IMR-90 (cell line): ENCODE measurements at regions not wholly inside any gene's neighbourhood (a gene's known extent, or its start where the extent isn't known, plus 50 kb on each side); places are given as distances from the start of the nearest gene placed in this dataset.
"Not testable (repeated sequence)": the region's sequence is repeated elsewhere in the genome, so short reads cannot be mapped to it uniquely, and the experiment has no call there.

Experiments used
- ATAC-seq: fragments of 200-7000 bp; cut with Tn5 transposase; 2 replicates; pipeline ENCODE4 v1.9.1; 2020; ENCODE audit warnings: low read depth, mild to moderate bottlenecking, moderate library complexity
- BruUV-seq: library from RNA; stranded (reverse); fragments of 400-500 nt; replicated peaks from 2 replicates; lab custom pipeline; 2021; lab: Mats Ljungman, UMichigan
- CTCF ChIA-PET: fragments of 300-600 bp; formaldehyde crosslinking; extraction: SDS; loops from one replicate; lab custom pipeline; 2021; ENCODE audit warnings: antibody characterized with exemption; lab: Yijun Ruan, JAX
- POLR2A ChIA-PET: fragments of 300-600 bp; sonication (Branson Sonifier 250); formaldehyde crosslinking; loops from one replicate; lab custom pipeline; 2022; ENCODE audit warnings: antibody characterized with exemption; ENCODE audit not compliant: unreplicated experiment; lab: Charles Lee
- DNase-seq: peaks from one replicate; pipeline ENCODE4 v3.0.0; 2013
- H2AFZ ChIP-seq: replicated peaks from 2 replicates; pipeline ENCODE3; 2013; ENCODE audit warnings: low read length, mild to moderate bottlenecking; ENCODE audit not compliant: poor library complexity
- H2AK5ac ChIP-seq: 2 replicates; pipeline ENCODE4 v1.6.1; 2013; ENCODE audit warnings: low read depth, low read length, inconsistent platforms
- H2AK9ac ChIP-seq: replicated peaks from 2 replicates; pipeline ENCODE3; 2013; ENCODE audit warnings: mild to moderate bottlenecking, low read depth, low read length, moderate library complexity; ENCODE audit not compliant: poor library complexity
- H2BK120ac ChIP-seq: 2 replicates; pipeline ENCODE4 v1.6.1; 2013; ENCODE audit warnings: low read depth, low read length, inconsistent platforms
- H2BK15ac ChIP-seq: 3 replicates; pipeline ENCODE4 v1.6.1; 2013; ENCODE audit warnings: low read depth, low read length, inconsistent platforms
- H2BK20ac ChIP-seq: 2 replicates; pipeline ENCODE4 v1.6.1; 2013; ENCODE audit warnings: low read depth, mild to moderate bottlenecking, inconsistent platforms, low read length, moderate library complexity
- H2BK5ac ChIP-seq: 2 replicates; pipeline ENCODE4 v1.6.1; 2013; ENCODE audit warnings: mild to moderate bottlenecking, low read depth, low read length, inconsistent platforms; ENCODE audit not compliant: poor library complexity, severe bottlenecking
- H3K14ac ChIP-seq: replicated peaks from 2 replicates; pipeline ENCODE4 v1.6.1; 2013; ENCODE audit warnings: low read depth, low read length, inconsistent platforms
- H3K18ac ChIP-seq: 2 replicates; pipeline ENCODE4 v1.6.1; 2013; ENCODE audit warnings: low read depth, low read length, control low read depth
- H3K23ac ChIP-seq: 2 replicates; pipeline ENCODE4 v1.6.1; 2013; ENCODE audit warnings: low read depth, low read length, inconsistent platforms
- H3K27ac ChIP-seq: 2 replicates; pipeline ENCODE4 v1.5.1; 2013; ENCODE audit warnings: mild to moderate bottlenecking, control low read depth, low read length; ENCODE audit not compliant: insufficient read depth
- H3K27me3 ChIP-seq: 2 replicates; pipeline ENCODE4 v1.6.1; 2013; ENCODE audit warnings: low read length; ENCODE audit not compliant: control insufficient read depth, insufficient read depth
- H3K36me3 ChIP-seq: 2 replicates; pipeline ENCODE4 v1.6.1; 2013; ENCODE audit warnings: low read length, mixed read lengths; ENCODE audit not compliant: control insufficient read depth, insufficient read depth
- H3K4ac ChIP-seq: 2 replicates; pipeline ENCODE4 v1.6.1; 2013; ENCODE audit warnings: low read depth, low read length, inconsistent platforms
- H3K4me1 ChIP-seq: 2 replicates; pipeline ENCODE4 v1.6.1; 2013; ENCODE audit warnings: low read length, mixed read lengths; ENCODE audit not compliant: control insufficient read depth, insufficient read depth
- H3K4me2 ChIP-seq: 2 replicates; pipeline ENCODE4 v1.6.1; 2013; ENCODE audit warnings: low read depth, mild to moderate bottlenecking, control low read depth, low read length, moderate library complexity
- H3K4me3 ChIP-seq: 2 replicates; pipeline ENCODE4 v1.5.1; 2013; ENCODE audit warnings: low read depth, mild to moderate bottlenecking, control low read depth, low read length, moderate library complexity; ENCODE audit not compliant: insufficient read depth
- H3K56ac ChIP-seq: 2 replicates; pipeline ENCODE4 v1.6.1; 2013; ENCODE audit warnings: low read length, inconsistent platforms; ENCODE audit not compliant: insufficient read depth; ENCODE audit errors: extremely low read depth
- H3K79me1 ChIP-seq, 2 experiments: 2 replicates each; pipeline ENCODE4 v1.6.1; 2013; ENCODE audit warnings: low read length in 2 of 2, inconsistent platforms in 1 of 2, low read depth in 1 of 2
- H3K9ac ChIP-seq: 2 replicates; pipeline ENCODE4 v1.6.1; 2013; ENCODE audit warnings: low read depth, low read length, control low read depth
- H3K9me1 ChIP-seq: 2 replicates; pipeline ENCODE4 v1.6.1; 2013; ENCODE audit warnings: low read length, inconsistent platforms; ENCODE audit not compliant: insufficient read depth
- H3K9me3 ChIP-seq: 2 replicates; pipeline ENCODE4 v1.6.1; 2013; ENCODE audit warnings: low read length; ENCODE audit not compliant: control insufficient read depth, insufficient read depth
- H4K20me1 ChIP-seq: 2 replicates; pipeline ENCODE4 v1.6.1; 2013; ENCODE audit warnings: low read length, inconsistent platforms; ENCODE audit not compliant: insufficient read depth
- H4K5ac ChIP-seq: 2 replicates; pipeline ENCODE4 v1.6.1; 2013; ENCODE audit warnings: mild to moderate bottlenecking, low read depth, low read length, control low read depth
- H4K8ac ChIP-seq, 2 experiments: 2 replicates each; pipeline ENCODE4 v1.6.1; 2013; ENCODE audit warnings: low read depth in 2 of 2, low read length in 2 of 2, control low read depth in 1 of 2, inconsistent platforms in 1 of 2
- H4K91ac ChIP-seq: 2 replicates; pipeline ENCODE4 v1.6.1; 2013; ENCODE audit warnings: low read depth, low read length, inconsistent platforms; ENCODE audit not compliant: insufficient read depth
- CHD1 ChIP-seq: IDR thresholded peaks from 2 replicates; pipeline ENCODE4 v1.6.1; 2012; ENCODE audit warnings: low read depth, low read length, improper control_type of control experiment
- ELK1 ChIP-seq: fragments of 150-350 bp; IDR thresholded peaks from 2 replicates; pipeline ENCODE4 v1.6.1; 2016; ENCODE audit warnings: low read depth, mild to moderate bottlenecking, low read length, moderate library complexity, borderline replicate concordance
- FOS ChIP-seq: fragments of 150-350 bp; IDR thresholded peaks from 2 replicates; pipeline ENCODE4 v1.6.1; 2016; ENCODE audit warnings: low read depth, low read length
- MXI1 ChIP-seq: IDR thresholded peaks from 2 replicates; pipeline ENCODE4 v1.6.1; 2012; ENCODE audit warnings: low read depth, mild to moderate bottlenecking, low read length, moderate library complexity, borderline replicate concordance
- WGBS, 2 experiments: methylation state at CpG; one replicate each; pipeline versions ENCODE4 v1.1.5 to v1.1.7; 2013; ENCODE audit warnings: missing lambda C conversion rate in 2 of 2; ENCODE audit not compliant: insufficient read length in 1 of 2; ENCODE audit errors: extremely low coverage in 2 of 2; 5-methylcytosine and 5-hydroxymethylcytosine counted together
- dilution Hi-C: fragments of 300-500 bp; cut with HindIII; formaldehyde crosslinking; loops from one replicate; pipeline ENCODE4 v1.14.3; 2018; ENCODE audit warnings: low sequenced_read_pairs; ENCODE audit not compliant: unreplicated experiment
- in situ Hi-C: fragments of 300-500 bp; cut with MboI; formaldehyde crosslinking; loops from 3 replicates; pipeline ENCODE4 v1.14.3; 2019; ENCODE audit warnings: low sequenced_read_pairs, inconsistent platforms, mixed read lengths
- intact Hi-C: fragments of 100-400 bp; cut with micrococcal nuclease; formaldehyde crosslinking; loops from 2 replicates; pipeline ENCODE4 v1.10.0; 2022

- dilution Hi-C loops (no loop called here), intact Hi-C loops (no loop called here), in situ Hi-C loops (no loop called here)
- H3K56ac ChIP-seq, result no peak overlapping the region
- no peak overlapping the region for H4K91ac ChIP-seq
- H2AK5ac ChIP-seq, result no peak overlapping the region
- no peaks in the 10 kb centered on the region for H4K20me1 ChIP-seq
- TF ChIP-seq CHD1, result no peak
- no peak for TF ChIP-seq MXI1
- TF ChIP-seq FOS, result no peak
- TF ChIP-seq ELK1, result no peak
- H3K36me3 ChIP-seq, result no peaks in the 10 kb centered on the region
- H3K9me3 ChIP-seq, result peaks cover 12% of the 10 kb centered on the region
- no peak overlapping the region for H3K27ac ChIP-seq
- no TSS peak for BruUV-seq
- H3K18ac ChIP-seq, result no peak overlapping the region
- no peak overlapping the region for H3K4me2 ChIP-seq
- no peak overlapping the region for H4K5ac ChIP-seq
- H2AFZ ChIP-seq, result no peak overlapping the region
- no peaks in the 10 kb centered on the region for H3K9me1 ChIP-seq
- H2BK15ac ChIP-seq, result no peak overlapping the region
- DNase-seq (no peak), ATAC-seq (no peak)
- ChIA-PET POLR2A (no interaction called here), CTCF (no interaction called here)
- no peak overlapping the region for H4K8ac ChIP-seq
- H3K27me3 ChIP-seq, result no peaks in the 10 kb centered on the region
- no peak overlapping the region for H3K23ac ChIP-seq
- H2BK120ac ChIP-seq, result no peak overlapping the region
- H3K79me1 ChIP-seq, result no peaks in the 10 kb centered on the region
- no peak overlapping the region for H2BK20ac ChIP-seq
- no peak overlapping the region for H2BK5ac ChIP-seq
- no peak overlapping the region for H2AK9ac ChIP-seq
- H3K4me3 ChIP-seq, result no peak overlapping the region
- H3K14ac ChIP-seq, result no peak overlapping the region
- H3K4me1 ChIP-seq, result no peaks in the 10 kb centered on the region
- H3K9ac ChIP-seq, result no peak overlapping the region
- no peak overlapping the region for H3K4ac ChIP-seq
These were observed 221.0 kb upstream of the ISL1 start for GRCh38 chr5:51162245-51162644.

- H2AK9ac ChIP-seq, H3K4ac ChIP-seq, POLR2A ChIA-PET, BruUV-seq, H3K27me3 ChIP-seq, H3K14ac ChIP-seq, H4K5ac ChIP-seq, ATAC-seq, H2BK5ac ChIP-seq, CTCF ChIA-PET, H4K8ac ChIP-seq, H3K79me1 ChIP-seq, dilution Hi-C loops, in situ Hi-C loops, H4K20me1 ChIP-seq, H3K4me1 ChIP-seq, H3K9me3 ChIP-seq, intact Hi-C loops, H3K27ac ChIP-seq, H3K9ac ChIP-seq, H4K91ac ChIP-seq, H3K9me1 ChIP-seq, H3K4me3 ChIP-seq, H3K23ac ChIP-seq, H3K4me2 ChIP-seq, H2AFZ ChIP-seq, H3K18ac ChIP-seq, H2BK120ac ChIP-seq, DNase-seq, H3K36me3 ChIP-seq, H3K56ac ChIP-seq, H2BK20ac ChIP-seq, H2AK5ac ChIP-seq, H2BK15ac ChIP-seq: not testable (repeated sequence)
- no CpG with 5 or more reads among the region's 12 CpGs for WGBS, 2 experiments
These were observed 217.6 kb upstream of the ISL1 start for GRCh38 chr5:51165621-51166020.
